ENCODE measurements at regions not wholly inside any gene's neighbourhood (a gene's known extent, or its start where the extent isn't known, plus 50 kb on each side); places are given as distances from the start of the nearest gene placed in this dataset.

DNA sequence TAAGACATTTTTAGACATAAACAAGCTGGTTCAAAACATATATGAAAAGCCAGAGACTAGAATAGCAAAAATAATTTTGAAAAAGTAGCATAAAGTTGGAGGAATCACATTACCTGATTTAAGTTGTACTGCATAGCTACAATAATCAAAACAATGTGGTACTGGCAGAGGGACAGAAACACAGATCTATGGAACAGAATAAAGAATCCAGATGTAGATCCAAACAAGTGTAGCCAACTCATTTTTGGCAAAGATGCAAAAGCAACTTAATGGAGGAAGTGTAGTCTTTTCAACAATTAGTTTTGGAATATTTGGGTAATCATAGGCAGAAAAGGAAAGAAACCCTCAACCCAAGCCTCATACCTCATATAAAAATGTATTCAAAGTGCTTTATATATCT lies 278.7 kb upstream of the ZNF521 start:
- TF ChIP-seq, protein P1, sequence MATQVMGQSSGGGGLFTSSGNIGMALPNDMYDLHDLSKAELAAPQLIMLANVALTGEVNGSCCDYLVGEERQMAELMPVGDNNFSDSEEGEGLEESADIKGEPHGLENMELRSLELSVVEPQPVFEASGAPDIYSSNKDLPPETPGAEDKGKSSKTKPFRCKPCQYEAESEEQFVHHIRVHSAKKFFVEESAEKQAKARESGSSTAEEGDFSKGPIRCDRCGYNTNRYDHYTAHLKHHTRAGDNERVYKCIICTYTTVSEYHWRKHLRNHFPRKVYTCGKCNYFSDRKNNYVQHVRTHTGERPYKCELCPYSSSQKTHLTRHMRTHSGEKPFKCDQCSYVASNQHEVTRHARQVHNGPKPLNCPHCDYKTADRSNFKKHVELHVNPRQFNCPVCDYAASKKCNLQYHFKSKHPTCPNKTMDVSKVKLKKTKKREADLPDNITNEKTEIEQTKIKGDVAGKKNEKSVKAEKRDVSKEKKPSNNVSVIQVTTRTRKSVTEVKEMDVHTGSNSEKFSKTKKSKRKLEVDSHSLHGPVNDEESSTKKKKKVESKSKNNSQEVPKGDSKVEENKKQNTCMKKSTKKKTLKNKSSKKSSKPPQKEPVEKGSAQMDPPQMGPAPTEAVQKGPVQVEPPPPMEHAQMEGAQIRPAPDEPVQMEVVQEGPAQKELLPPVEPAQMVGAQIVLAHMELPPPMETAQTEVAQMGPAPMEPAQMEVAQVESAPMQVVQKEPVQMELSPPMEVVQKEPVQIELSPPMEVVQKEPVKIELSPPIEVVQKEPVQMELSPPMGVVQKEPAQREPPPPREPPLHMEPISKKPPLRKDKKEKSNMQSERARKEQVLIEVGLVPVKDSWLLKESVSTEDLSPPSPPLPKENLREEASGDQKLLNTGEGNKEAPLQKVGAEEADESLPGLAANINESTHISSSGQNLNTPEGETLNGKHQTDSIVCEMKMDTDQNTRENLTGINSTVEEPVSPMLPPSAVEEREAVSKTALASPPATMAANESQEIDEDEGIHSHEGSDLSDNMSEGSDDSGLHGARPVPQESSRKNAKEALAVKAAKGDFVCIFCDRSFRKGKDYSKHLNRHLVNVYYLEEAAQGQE (IDR thresholded peaks at IDR 0.05; ENCODE audit: low read depth): no peak
- TF ChIP-seq NFIC (IDR thresholded peaks at IDR 0.05): no peak
- TF ChIP-seq RAD21 (IDR thresholded peaks at IDR 0.05; ENCODE audit: low read depth): no peak
- no peak for TF ChIP-seq FOXM1 (IDR thresholded peaks at IDR 0.05; ENCODE audit: borderline replicate concordance, low read depth)
- no peak for TF ChIP-seq TAF1 (IDR thresholded peaks at IDR 0.05; ENCODE audit: low read depth)
- TF ChIP-seq CREB1 (IDR thresholded peaks at IDR 0.05; ENCODE audit: low read depth): no peak
- TF ChIP-seq, protein P2, sequence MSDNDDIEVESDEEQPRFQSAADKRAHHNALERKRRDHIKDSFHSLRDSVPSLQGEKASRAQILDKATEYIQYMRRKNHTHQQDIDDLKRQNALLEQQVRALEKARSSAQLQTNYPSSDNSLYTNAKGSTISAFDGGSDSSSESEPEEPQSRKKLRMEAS (IDR thresholded peaks at IDR 0.05): no peak
- TF ChIP-seq, protein P3, sequence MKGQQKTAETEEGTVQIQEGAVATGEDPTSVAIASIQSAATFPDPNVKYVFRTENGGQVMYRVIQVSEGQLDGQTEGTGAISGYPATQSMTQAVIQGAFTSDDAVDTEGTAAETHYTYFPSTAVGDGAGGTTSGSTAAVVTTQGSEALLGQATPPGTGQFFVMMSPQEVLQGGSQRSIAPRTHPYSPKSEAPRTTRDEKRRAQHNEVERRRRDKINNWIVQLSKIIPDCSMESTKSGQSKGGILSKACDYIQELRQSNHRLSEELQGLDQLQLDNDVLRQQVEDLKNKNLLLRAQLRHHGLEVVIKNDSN (IDR thresholded peaks at IDR 0.05): no peak
- no peak for TF ChIP-seq TCF12 (IDR thresholded peaks at IDR 0.05; ENCODE audit: low read depth)
- TF ChIP-seq CEBPB (IDR thresholded peaks at IDR 0.05): no peak
- no peak for TF ChIP-seq ZBTB7A (IDR thresholded peaks at IDR 0.05; ENCODE audit: low read depth)
- TF ChIP-seq TEAD4 (IDR thresholded peaks at IDR 0.05): no peak

- no peak for TF ChIP-seq YY1 (IDR thresholded peaks at IDR 0.05; ENCODE audit: low read depth)
- TF ChIP-seq, protein P2 (IDR thresholded peaks at IDR 0.05): no peak
- TF ChIP-seq, protein P3 (IDR thresholded peaks at IDR 0.05): no peak
- TF ChIP-seq EGR1 (IDR thresholded peaks at IDR 0.05): no peak
- no peak for TF ChIP-seq ZBTB7A (IDR thresholded peaks at IDR 0.05; ENCODE audit: low read depth)
- TF ChIP-seq, protein P1 (IDR thresholded peaks at IDR 0.05; ENCODE audit: low read depth): no peak
- no peak for TF ChIP-seq RAD21 (IDR thresholded peaks at IDR 0.05; ENCODE audit: low read depth)
- TF ChIP-seq TAF1 (IDR thresholded peaks at IDR 0.05; ENCODE audit: low read depth): no peak
- no peak for TF ChIP-seq TEAD4 (IDR thresholded peaks at IDR 0.05)
Observed at GRCh38 chr18:25621682-25622081, 269.7 kb upstream of the ZNF521 start.

- TF ChIP-seq RAD21 (IDR thresholded peaks at IDR 0.05; ENCODE audit: low read depth) (no peak), NFIC (IDR thresholded peaks at IDR 0.05) (no peak), FOXM1 (IDR thresholded peaks at IDR 0.05; ENCODE audit: borderline replicate concordance, low read depth) (no peak), ZBTB7A (IDR thresholded peaks at IDR 0.05; ENCODE audit: low read depth) (no peak), TCF12 (IDR thresholded peaks at IDR 0.05; ENCODE audit: low read depth) (no peak), TEAD4 (IDR thresholded peaks at IDR 0.05) (no peak), TAF1 (IDR thresholded peaks at IDR 0.05; ENCODE audit: low read depth) (no peak), CREB1 (IDR thresholded peaks at IDR 0.05; ENCODE audit: low read depth) (no peak), EGR1 (IDR thresholded peaks at IDR 0.05) (no peak), CEBPB (IDR thresholded peaks at IDR 0.05) (no peak), YY1 (IDR thresholded peaks at IDR 0.05; ENCODE audit: low read depth) (no peak)
- TF ChIP-seq, protein P1 (IDR thresholded peaks at IDR 0.05; ENCODE audit: low read depth): no peak
- TF ChIP-seq, protein P3 (IDR thresholded peaks at IDR 0.05): no peak
- TF ChIP-seq, protein P2 (IDR thresholded peaks at IDR 0.05): no peak
Observed at GRCh38 chr18:25621144-25621543, 269.2 kb upstream of the ZNF521 start.

GRCh38 chr18:25614168-25614567 lies 262.2 kb upstream of the ZNF521 start:
- no peak for TF ChIP-seq CEBPB (IDR thresholded peaks at IDR 0.05)
- TF ChIP-seq YY1 (IDR thresholded peaks at IDR 0.05; ENCODE audit: low read depth): no peak
- TF ChIP-seq EGR1 (IDR thresholded peaks at IDR 0.05): no peak
- TF ChIP-seq FOXM1 (IDR thresholded peaks at IDR 0.05; ENCODE audit: borderline replicate concordance, low read depth): no peak
- TF ChIP-seq, protein P3 (IDR thresholded peaks at IDR 0.05): no peak

All from Ishikawa (cell line).